ENCODE measurements at regions not wholly inside any gene's neighbourhood (a gene's known extent, or its start where the extent isn't known, plus 50 kb on each side); places are given as distances from the start of the nearest gene placed in this dataset.

- H3K27ac ChIP-seq (ENCODE audit: low read depth): no peak overlapping the region
- ATAC-seq: no peak
- Mint-ChIP-seq H3K27ac (no peak overlapping the region), H3K36me3 (ENCODE audit: low read depth) (peaks cover 6% of the 10 kb centered on the region; the same call in 2 of the 3 replicates), H3K9me3 (no peaks in the 10 kb centered on the region; the same call in 2 of the 3 replicates), H3K4me1 (no peaks in the 10 kb centered on the region; the same call in 2 of the 3 replicates), H3K4me3 (no peak overlapping the region), H3K27me3 (ENCODE audit: insufficient read depth, low read depth, poor library complexity) (peaks cover 4% of the 10 kb centered on the region)
- no peak for TF ChIP-seq REST (IDR thresholded peaks at IDR 0.05; ENCODE audit: unreplicated experiment)
- TF ChIP-seq CTCF (conservative IDR thresholded peaks at IDR 0.05; ENCODE audit: low read depth in 2 of 2): no peak
- no peak for TF ChIP-seq ZNF331 (CRISPR knock-in tag; IDR thresholded peaks at IDR 0.05; ENCODE audit: low read depth)
- no peak for TF ChIP-seq ETS1 (IDR thresholded peaks at IDR 0.05)
- no peak for TF ChIP-seq EZH2 (IDR thresholded peaks at IDR 0.05; ENCODE audit: low read depth, unreplicated experiment)
- TF ChIP-seq ZNF462 (CRISPR knock-in tag; IDR thresholded peaks at IDR 0.05): no peak
- TF ChIP-seq CREB1 (CRISPR knock-in tag; IDR thresholded peaks at IDR 0.05; ENCODE audit: low read depth): no peak
- TF ChIP-seq EZH2phosphoT487 (IDR thresholded peaks at IDR 0.05; ENCODE audit: unreplicated experiment): no peak
- TF ChIP-seq JUNB (IDR thresholded peaks at IDR 0.05; ENCODE audit: unreplicated experiment): no peak
- no peak for TF ChIP-seq NANOG (IDR thresholded peaks at IDR 0.05; ENCODE audit: borderline replicate concordance)
- no peak for TF ChIP-seq ZNF114 (CRISPR knock-in tag; IDR thresholded peaks at IDR 0.05)
- TF ChIP-seq POLR2AphosphoS5 (IDR thresholded peaks at IDR 0.05; ENCODE audit: low read depth): no peak
- no peak for TF ChIP-seq STAT1 (IDR thresholded peaks at IDR 0.05; ENCODE audit: unreplicated experiment)
- no peaks in the 10 kb centered on the region for H3K36me3 ChIP-seq (ENCODE audit: insufficient read depth)
- peaks cover 27% of the 10 kb centered on the region for H3K9me2 ChIP-seq (ENCODE audit: insufficient read depth)
- DNase-seq (ENCODE audit: low spot score): no peak
- H3K27me3 ChIP-seq (ENCODE audit: insufficient read depth): no peaks in the 10 kb centered on the region
- no peaks in the 10 kb centered on the region for H3K79me2 ChIP-seq (replicated peaks; ENCODE audit: insufficient read depth)
- H4K20me1 ChIP-seq (replicated peaks; ENCODE audit: insufficient read depth): no peaks in the 10 kb centered on the region
- no peaks in the 10 kb centered on the region for H3F3A ChIP-seq (replicated peaks; ENCODE audit: low read depth)
- no peak overlapping the region for H3K4me2 ChIP-seq
- no peak overlapping the region for H3K4me3 ChIP-seq
- no peak overlapping the region for H2AFZ ChIP-seq
- H3K4me1 ChIP-seq (ENCODE audit: insufficient read depth): no peaks in the 10 kb centered on the region
These were observed 506.0 kb upstream of the JARID2 start for GRCh38 chr6:14739827-14740226.
